ENCODE measurements at regions not wholly inside any gene's neighbourhood (a gene's known extent, or its start where the extent isn't known, plus 50 kb on each side); places are given as distances from the start of the nearest gene placed in this dataset.

DNA sequence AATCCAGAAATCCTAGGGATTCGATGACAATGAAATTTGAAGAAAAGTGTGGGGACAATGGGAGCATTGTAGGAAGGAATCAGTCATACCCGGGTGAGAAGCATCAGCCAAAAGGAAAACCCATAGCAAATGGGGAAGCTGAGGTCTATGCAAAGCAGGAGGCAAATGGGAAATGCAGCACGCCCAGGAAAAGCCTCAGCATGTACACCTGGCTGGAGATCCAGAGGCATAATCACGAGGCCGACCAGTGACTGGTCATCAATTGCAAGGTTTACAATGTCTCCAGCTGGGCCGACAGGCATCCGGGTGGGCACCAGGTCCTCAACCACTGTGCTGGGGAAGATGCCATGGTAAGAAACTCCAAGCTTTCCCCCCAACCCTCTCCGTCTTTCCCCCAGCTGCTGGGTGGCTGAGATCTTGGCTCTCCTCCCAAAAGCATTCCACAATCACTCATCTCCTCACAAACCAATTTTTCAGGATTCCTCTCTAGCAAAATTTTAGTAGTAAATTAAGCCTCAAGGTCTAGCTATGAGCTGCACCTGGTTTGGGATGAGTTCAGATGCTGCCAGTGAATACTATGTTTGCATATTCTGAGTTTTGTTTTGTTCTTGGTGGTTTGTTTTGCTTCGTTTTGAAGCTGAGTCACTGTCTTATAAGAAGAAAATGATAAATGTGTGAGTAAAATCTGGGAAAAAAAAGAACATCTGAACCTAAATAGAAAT lies 98.0 kb upstream of the OR5AK2 start:
- no peak overlapping the region for H3K27ac ChIP-seq
- H3K4me1 ChIP-seq = peaks cover 18% of the 10 kb centered on the region
- no peaks in the 10 kb centered on the region for H3K27me3 ChIP-seq
- 48% methylated on average over 9 of the region's 9 CpGs for WGBS
- no peak for TF ChIP-seq POLR2A (IDR thresholded peaks at IDR 0.05)
- TF ChIP-seq, protein P1, sequence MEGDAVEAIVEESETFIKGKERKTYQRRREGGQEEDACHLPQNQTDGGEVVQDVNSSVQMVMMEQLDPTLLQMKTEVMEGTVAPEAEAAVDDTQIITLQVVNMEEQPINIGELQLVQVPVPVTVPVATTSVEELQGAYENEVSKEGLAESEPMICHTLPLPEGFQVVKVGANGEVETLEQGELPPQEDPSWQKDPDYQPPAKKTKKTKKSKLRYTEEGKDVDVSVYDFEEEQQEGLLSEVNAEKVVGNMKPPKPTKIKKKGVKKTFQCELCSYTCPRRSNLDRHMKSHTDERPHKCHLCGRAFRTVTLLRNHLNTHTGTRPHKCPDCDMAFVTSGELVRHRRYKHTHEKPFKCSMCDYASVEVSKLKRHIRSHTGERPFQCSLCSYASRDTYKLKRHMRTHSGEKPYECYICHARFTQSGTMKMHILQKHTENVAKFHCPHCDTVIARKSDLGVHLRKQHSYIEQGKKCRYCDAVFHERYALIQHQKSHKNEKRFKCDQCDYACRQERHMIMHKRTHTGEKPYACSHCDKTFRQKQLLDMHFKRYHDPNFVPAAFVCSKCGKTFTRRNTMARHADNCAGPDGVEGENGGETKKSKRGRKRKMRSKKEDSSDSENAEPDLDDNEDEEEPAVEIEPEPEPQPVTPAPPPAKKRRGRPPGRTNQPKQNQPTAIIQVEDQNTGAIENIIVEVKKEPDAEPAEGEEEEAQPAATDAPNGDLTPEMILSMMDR (IDR thresholded peaks at IDR 0.05) = no peak
- no peak for TF ChIP-seq EP300 (IDR thresholded peaks at IDR 0.05)
- no peak for TF ChIP-seq POLR2AphosphoS5 (IDR thresholded peaks at IDR 0.05)
- DNase-seq (ENCODE audit: low spot score in 2 of 2) = no peak
- no peak overlapping the region for H3K4me3 ChIP-seq
- no peaks in the 10 kb centered on the region for H3K9me3 ChIP-seq
- H3K36me3 ChIP-seq = no peaks in the 10 kb centered on the region

DNA sequence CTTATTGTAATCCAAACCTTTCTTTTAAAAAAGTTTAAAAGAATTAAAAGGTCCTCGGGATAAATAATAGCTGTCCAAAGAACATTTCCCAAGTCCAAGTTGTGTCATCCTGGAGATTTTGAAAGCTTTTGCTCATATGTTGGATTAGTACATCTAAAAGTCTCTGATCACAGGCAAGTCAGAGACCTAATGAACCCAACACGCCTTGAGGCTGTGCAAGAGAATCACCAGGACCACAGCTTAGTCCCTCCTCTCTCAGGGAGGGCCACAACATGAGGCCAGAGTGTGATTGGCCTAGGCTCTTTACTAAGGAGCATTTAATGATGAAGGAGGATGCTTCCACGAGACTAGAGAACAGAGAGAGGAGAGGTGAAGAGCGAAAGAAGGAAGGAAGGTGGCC lies 98.7 kb upstream of the OR5AK2 start:
- Histone ChIP-seq H3K36me3 (no peaks in the 10 kb centered on the region), H3K4me3 (no peak overlapping the region), H3K9me3 (no peaks in the 10 kb centered on the region), H3K27me3 (no peaks in the 10 kb centered on the region), H3K4me1 (peaks cover 26% of the 10 kb centered on the region), H3K27ac (no peak overlapping the region)
- DNase-seq (ENCODE audit: low spot score in 2 of 2) = no peak
- TF ChIP-seq POLR2AphosphoS5 (IDR thresholded peaks at IDR 0.05) = no peak
- TF ChIP-seq, protein P1 (IDR thresholded peaks at IDR 0.05) = no peak
- no peak for TF ChIP-seq EP300 (IDR thresholded peaks at IDR 0.05)
- TF ChIP-seq POLR2A (IDR thresholded peaks at IDR 0.05) = no peak
- 87% methylated on average over 4 of the region's 4 CpGs for WGBS

DNA sequence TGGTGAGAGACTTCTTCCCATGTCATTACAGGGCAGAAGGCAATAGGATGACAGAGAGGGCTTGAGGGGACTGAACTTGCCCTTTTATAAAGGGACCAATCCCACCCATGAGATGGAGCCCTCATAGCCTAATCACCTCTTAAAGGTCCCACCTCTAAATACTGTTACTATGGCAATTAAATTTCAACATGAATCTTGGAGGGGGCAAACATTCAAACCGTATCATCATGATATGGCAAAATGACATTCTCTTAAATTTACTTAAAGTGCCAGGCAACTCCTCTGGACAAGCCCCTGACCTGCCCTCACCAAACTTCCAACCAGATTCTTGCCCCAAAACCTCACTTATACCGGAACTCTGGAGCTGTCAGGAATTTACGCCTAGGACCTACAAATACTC lies 100.8 kb upstream of the OR5AK2 start:
- H3K36me3 ChIP-seq = no peaks in the 10 kb centered on the region
- WGBS = 90% methylated on average over 3 of the region's 3 CpGs
- H3K4me1 ChIP-seq = peaks cover 31% of the 10 kb centered on the region
- H3K9me3 ChIP-seq = no peaks in the 10 kb centered on the region
- no peaks in the 10 kb centered on the region for H3K27me3 ChIP-seq
- H3K4me3 ChIP-seq = no peak overlapping the region
- no peak for DNase-seq (ENCODE audit: low spot score in 2 of 2)
- no peak overlapping the region for H3K27ac ChIP-seq
- TF ChIP-seq POLR2A (IDR thresholded peaks at IDR 0.05) = no peak
- no peak for TF ChIP-seq EP300 (IDR thresholded peaks at IDR 0.05)
- TF ChIP-seq, protein P1 (IDR thresholded peaks at IDR 0.05) = no peak
- TF ChIP-seq POLR2AphosphoS5 (IDR thresholded peaks at IDR 0.05) = no peak

DNA sequence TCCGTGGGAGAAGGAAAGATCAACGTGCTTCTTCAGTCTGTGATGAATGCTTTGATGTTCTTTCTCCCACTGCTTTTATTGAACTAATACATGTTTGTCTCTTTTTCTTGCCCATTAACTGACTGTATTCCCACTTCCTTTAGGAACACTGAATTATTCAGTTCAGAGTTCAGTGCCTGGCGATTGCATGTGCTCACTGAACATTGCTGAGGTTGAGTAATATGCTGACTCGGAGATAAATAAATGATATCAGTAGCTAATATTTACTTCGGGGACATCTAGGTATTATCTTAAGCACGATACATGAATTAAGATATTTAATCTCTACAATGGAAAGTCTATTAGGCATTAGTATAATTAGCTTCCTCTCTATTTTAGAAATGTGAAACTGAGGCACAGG lies 102.3 kb upstream of the OR5AK2 start:
- Histone ChIP-seq H3K4me3 (no peak overlapping the region), H3K27me3 (no peaks in the 10 kb centered on the region), H3K36me3 (no peaks in the 10 kb centered on the region), H3K27ac (no peak overlapping the region), H3K4me1 (peaks cover 31% of the 10 kb centered on the region), H3K9me3 (no peaks in the 10 kb centered on the region)
- WGBS = 71% methylated on average over 6 of the region's 6 CpGs
- TF ChIP-seq POLR2A (IDR thresholded peaks at IDR 0.05) = no peak
- TF ChIP-seq, protein P1 (IDR thresholded peaks at IDR 0.05) = no peak
- no peak for DNase-seq (ENCODE audit: low spot score in 2 of 2)

DNA sequence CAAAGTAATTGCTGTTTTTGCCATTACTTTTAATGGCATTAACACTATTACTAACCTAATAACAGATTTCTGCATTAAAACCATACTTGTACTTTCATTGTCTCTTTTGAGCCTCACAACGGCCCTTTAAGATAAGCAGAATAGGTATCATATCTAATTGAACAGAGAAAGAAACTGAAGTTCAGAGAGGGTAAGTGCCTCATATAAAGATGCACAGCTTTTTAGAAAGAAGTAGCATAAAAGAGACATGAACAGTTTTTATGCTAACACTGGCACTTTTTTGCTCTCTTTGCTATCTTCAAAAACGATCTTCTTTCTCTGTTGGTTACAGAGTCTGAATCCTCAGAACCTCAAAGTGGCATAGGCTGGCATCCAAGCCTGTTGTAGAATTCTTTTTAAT lies 102.9 kb upstream of the OR5AK2 start:
- H3K4me3 ChIP-seq = no peak overlapping the region
- no peaks in the 10 kb centered on the region for H3K9me3 ChIP-seq
- 57% methylated on average over 2 of the region's 2 CpGs for WGBS
- peaks cover 30% of the 10 kb centered on the region for H3K4me1 ChIP-seq
- DNase-seq (ENCODE audit: low spot score in 2 of 2) = no peak
- no peak overlapping the region for H3K27ac ChIP-seq
- no peaks in the 10 kb centered on the region for H3K36me3 ChIP-seq
- no peak for TF ChIP-seq EP300 (IDR thresholded peaks at IDR 0.05)
- TF ChIP-seq, protein P1 (IDR thresholded peaks at IDR 0.05) = no peak
- no peaks in the 10 kb centered on the region for H3K27me3 ChIP-seq

Measured in suprapubic skin (tissue), 4 donors.